Middle frontal gyrus (tissue), 1 donor: ENCODE measurements at regions not wholly inside any gene's neighbourhood (a gene's known extent, or its start where the extent isn't known, plus 50 kb on each side); places are given as distances from the start of the nearest gene placed in this dataset.

ENCODE experiments used
- DNase-seq: peaks from one replicate; pipeline ENCODE4 v3.0.0-alpha.2; 2015; ENCODE audit warnings: low spot score; ENCODE audit errors: extremely low spot score

- no peak for DNase-seq
Observed at GRCh38 chr15:101590785-101591184, 61.4 kb downstream of the TM2D3 start.

- DNase-seq, result no peak
Observed at GRCh38 chr15:101583284-101583683, 68.9 kb downstream of the TM2D3 start.

- DNase-seq, result no peak
Observed at GRCh38 chr15:101580431-101580830, 71.8 kb downstream of the TM2D3 start.

GRCh38 chr15:101579631-101580163 lies 72.5 kb downstream of the TM2D3 start:
- no peak for DNase-seq

GRCh38 chr15:101578443-101578894 lies 73.7 kb downstream of the TM2D3 start:
- peak; percentile 48 for DNase-seq

GRCh38 chr15:101573951-101574350 lies 78.2 kb downstream of the TM2D3 start:
- DNase-seq, result no peak

GRCh38 chr15:101570241-101570640 lies 80.7 kb upstream of the PCSK6 start:
- no peak for DNase-seq

- no peak for DNase-seq
Observed at GRCh38 chr15:101568821-101569555, 79.5 kb upstream of the PCSK6 start.

- no peak for DNase-seq
Observed at GRCh38 chr15:101568309-101568708, 78.8 kb upstream of the PCSK6 start.

- DNase-seq, result no peak
Observed at GRCh38 chr15:101566748-101567488, 77.4 kb upstream of the PCSK6 start.

GRCh38 chr15:101565377-101565776 lies 75.9 kb upstream of the PCSK6 start:
- DNase-seq, result no peak

GRCh38 chr15:101563176-101563796 lies 73.8 kb upstream of the PCSK6 start:
- no peak for DNase-seq

- DNase-seq, result no peak
Observed at GRCh38 chr15:101562428-101563059, 73.0 kb upstream of the PCSK6 start.

GRCh38 chr15:101561584-101561906 lies 72.0 kb upstream of the PCSK6 start:
- DNase-seq, result no peak

- no peak for DNase-seq
Observed at GRCh38 chr15:101560722-101561583, 71.4 kb upstream of the PCSK6 start.

- DNase-seq, result no peak
Observed at GRCh38 chr15:101559952-101560351, 70.4 kb upstream of the PCSK6 start.

GRCh38 chr15:101558221-101558941 lies 68.9 kb upstream of the PCSK6 start:
- DNase-seq, result no peak

- DNase-seq, result no peak
Observed at GRCh38 chr15:101556273-101556672, 66.8 kb upstream of the PCSK6 start.

GRCh38 chr15:101554115-101554915 lies 64.8 kb upstream of the PCSK6 start:
- no peak for DNase-seq
